Amygdala (tissue), 56 donors: ENCODE measurements at regions not wholly inside any gene's neighbourhood (a gene's known extent, or its start where the extent isn't known, plus 50 kb on each side); places are given as distances from the start of the nearest gene placed in this dataset.

ENCODE experiments used
- DNase-seq, 56 donors: peaks; one replicate each; lab custom pipeline; 2025; lab: John Stamatoyannopoulos, UW

GRCh38 chr6:149176971-149177667, 140.4 kb upstream of the TAB2 start:
- DNase-seq: no peak

- no peak for DNase-seq
These were observed 138.1 kb upstream of the TAB2 start for GRCh38 chr6:149179431-149179830.

- DNase-seq: no peak
These were observed 136.2 kb upstream of the TAB2 start for GRCh38 chr6:149181304-149181703.

DNA sequence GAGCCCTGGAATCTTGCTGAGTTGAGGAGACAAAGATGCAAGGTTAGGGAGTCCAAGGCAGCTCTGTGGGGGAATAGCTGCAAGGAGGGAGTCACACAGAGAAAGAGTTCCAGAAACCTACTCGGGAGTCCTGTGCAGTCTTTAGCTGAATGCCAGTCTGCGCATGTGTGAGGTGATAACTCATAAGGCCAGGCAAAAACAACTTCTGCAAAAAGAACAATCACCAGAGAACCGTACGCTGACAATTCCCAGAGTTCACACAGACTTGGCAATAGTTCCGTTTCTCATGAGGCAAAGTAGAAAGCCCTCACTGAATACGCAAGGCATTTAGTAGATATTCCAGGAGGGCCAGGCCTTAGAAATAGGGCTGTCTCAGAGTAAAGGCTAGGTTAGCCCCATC, 135.2 kb upstream of the TAB2 start:
- DNase-seq: no peak

DNA sequence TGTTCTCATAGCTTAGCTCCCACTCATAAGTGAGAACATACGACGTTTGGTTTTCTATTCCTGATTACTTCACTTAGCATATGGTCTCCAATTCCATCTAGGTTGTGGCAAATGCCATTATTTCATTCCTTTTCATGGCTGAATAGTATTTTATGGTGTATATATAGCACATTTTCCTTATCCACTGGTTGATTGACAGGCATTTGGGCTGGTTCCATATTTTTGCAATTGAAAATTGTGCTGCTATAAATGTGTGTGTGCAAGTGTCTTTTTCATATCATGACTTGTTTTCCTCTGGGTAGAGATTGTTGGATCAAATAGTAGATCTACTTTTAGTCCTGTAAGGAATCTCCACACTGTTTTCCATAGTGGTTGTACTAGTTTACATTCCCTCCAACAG, 133.0 kb upstream of the TAB2 start:
- no peak for DNase-seq

DNA sequence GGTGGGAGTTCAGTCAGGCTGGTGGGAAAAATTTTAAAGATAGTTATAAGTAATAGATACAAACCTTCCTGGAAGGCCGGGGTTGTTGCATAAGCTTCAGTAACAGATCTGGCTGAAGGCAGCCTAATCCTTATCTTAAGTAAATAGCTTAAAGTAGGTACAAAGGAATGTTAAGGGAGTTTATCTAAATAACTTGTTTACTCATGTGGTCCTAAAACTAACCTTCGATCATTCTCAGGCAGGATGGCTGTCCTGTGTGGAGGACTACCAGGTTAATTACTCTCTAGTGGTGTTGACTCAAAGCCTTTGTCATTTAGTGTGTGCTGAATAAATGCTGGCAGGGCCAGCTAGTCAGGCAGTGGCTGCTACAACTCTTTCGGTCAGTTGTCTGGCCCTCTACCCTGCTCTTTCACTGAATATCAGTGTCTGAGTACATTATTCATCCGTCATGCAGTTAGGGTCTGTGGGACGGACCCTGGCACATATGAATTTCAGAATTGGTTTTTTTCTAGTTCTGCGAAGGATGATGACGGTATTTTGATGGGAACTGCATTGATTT, 131.6 kb upstream of the TAB2 start:
- DNase-seq: no peak

GRCh38 chr6:149186873-149187272, 130.6 kb upstream of the TAB2 start:
- no peak for DNase-seq

- no peak for DNase-seq
These were observed 127.2 kb upstream of the TAB2 start for GRCh38 chr6:149190224-149190831.

- no peak for DNase-seq
These were observed 122.5 kb upstream of the TAB2 start for GRCh38 chr6:149194820-149195558.

GRCh38 chr6:149196091-149196490, 121.4 kb upstream of the TAB2 start:
- no peak for DNase-seq

- no peak for DNase-seq
These were observed 120.0 kb upstream of the TAB2 start for GRCh38 chr6:149197482-149197881.

GRCh38 chr6:149198265-149198664, 119.2 kb upstream of the TAB2 start:
- DNase-seq: no peak

- DNase-seq: peak in 9 of 56 donors; percentile 4 to 39 (median 16)
These were observed 117.1 kb upstream of the TAB2 start for GRCh38 chr6:149200282-149200945.

DNA sequence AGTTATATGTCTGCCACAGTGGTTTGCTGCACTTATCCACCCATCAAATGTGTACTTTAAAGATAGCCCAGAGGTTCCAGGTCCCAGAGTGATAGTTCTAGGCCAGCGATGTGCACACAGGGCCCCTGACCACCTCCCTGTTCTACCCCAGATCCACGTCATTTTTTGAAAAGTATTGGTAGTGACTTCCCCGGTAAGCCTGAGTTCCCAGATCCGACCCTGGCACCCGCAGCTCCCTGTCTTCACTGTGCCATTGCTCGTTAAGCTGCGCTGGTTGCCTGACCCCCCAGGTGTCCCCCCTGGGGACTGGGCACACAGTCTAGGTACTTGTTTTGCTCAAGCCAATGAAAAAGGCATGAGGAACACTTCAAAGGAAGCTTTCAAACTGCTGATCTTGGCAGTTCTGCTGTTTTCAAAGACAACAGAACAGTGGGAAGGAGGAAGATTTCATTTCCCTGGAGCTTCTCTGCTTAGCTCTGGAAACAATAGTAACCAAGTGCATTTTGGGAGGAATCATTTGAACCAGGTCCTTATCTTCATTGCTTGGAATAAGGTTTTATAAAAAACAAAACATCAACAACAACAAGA, 116.3 kb upstream of the TAB2 start:
- peak in 15 of 56 donors; percentile 5 to 49 (median 25) for DNase-seq

DNA sequence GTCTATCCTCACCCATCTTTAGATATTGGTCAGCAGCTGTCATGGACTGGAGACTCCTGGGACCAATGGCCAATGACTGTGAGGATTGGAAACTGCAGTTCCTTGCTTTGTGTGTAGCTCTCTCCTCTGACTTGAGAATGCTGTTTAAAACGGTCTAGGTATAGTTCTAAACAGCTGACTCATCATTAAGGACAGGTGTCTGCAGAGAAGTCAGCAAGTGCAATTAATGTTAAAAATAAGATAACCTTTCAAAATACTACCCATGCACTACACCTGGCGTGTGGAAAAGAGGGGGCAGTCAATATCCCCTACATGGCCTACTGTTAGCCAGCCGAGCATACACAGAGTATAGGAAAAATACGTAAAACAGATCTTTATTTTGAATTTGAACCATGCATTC, 115.4 kb upstream of the TAB2 start:
- no peak for DNase-seq

DNA sequence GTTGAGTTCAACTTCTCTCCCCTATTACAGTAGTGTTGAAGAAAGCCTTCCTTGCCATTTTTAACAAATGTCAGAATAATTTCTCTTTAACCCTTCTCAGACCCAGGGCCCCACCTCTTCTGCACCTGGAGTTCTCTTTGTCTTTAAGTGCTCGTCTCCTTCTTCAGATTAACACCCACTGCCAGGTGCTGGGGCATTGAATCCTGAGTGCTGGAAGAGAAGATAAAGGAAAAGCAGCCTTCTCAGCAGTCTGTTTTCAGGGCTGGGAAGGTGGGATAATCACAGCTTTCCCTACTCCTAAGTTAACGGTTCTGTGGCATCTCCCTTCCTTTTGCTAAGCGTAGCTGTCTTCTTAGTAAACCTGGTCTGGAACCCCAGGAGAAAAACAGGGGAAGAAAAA, 114.6 kb upstream of the TAB2 start:
- no peak for DNase-seq

- no peak for DNase-seq
These were observed 114.0 kb upstream of the TAB2 start for GRCh38 chr6:149203509-149203908.

GRCh38 chr6:149208134-149208601, 109.3 kb upstream of the TAB2 start:
- DNase-seq: peak in 13 of 56 donors; percentile 30 to 76 (median 54)

DNA sequence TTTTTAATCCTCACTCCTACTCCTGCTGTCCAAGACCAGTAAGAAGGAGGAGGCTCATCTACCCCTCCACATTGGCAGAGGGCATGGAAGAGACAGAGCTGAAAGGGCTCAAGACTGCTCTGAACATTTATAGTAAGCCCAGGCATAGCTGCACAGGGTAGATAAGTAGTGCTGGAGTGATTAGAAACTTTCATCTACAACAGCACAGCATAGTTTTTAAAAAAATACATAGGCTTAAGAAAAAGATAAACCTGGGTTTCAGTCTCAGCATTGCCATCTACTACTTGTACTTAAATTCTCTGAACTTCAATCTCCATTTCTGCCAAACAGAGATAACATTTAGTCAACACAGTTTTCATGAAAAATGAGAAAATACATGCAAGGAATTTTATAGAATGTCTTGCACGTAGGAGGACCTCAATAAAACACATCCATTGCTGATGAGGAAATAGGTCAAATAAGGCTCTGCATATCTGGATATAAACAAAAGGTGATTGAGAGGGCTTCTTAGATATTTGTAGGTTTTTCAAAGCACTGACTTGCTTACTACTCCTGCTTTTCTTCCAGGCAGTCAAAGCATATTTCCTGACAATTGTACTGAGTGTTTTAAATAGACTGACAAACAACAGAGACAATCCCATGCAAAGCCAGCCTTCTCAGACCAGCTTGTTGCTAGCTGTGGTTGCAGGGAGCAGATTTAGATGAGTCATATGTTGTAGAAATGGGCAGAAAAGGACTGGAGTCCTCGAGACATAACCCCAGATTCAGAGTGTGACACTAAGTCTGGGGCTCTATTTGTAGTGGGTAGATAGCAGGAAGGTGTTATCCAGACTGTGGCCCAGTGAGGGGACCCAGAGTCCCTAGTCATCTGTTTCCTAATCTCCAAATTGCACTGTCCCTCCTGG, 107.4 kb upstream of the TAB2 start:
- no peak for DNase-seq
